H9 (cell line): ENCODE measurements at regions not wholly inside any gene's neighbourhood (a gene's known extent, or its start where the extent isn't known, plus 50 kb on each side); places are given as distances from the start of the nearest gene placed in this dataset.

Source experiments
- DNase-seq: peaks from one replicate; pipeline ENCODE4 v3.0.0-alpha.2; 2017
- H2AFZ ChIP-seq: one replicate; pipeline ENCODE4 v1.6.1; 2013; ENCODE audit warnings: mild to moderate bottlenecking, low read length, control low read depth, moderate library complexity
- H2AK5ac ChIP-seq: 2 replicates; pipeline ENCODE4 v1.6.1; 2013; ENCODE audit warnings: low read length, control low read depth, mixed read lengths; ENCODE audit not compliant: insufficient read length
- H2BK120ac ChIP-seq: one replicate; pipeline ENCODE4 v1.6.1; 2013; ENCODE audit warnings: low read depth, mild to moderate bottlenecking, low read length, control low read depth, inconsistent platforms; ENCODE audit not compliant: poor library complexity, severe bottlenecking
- H2BK12ac ChIP-seq: 2 replicates; pipeline ENCODE4 v1.6.1; 2013; ENCODE audit warnings: low read length, control low read depth, mixed read lengths, low read depth; ENCODE audit not compliant: insufficient read length
- H2BK15ac ChIP-seq: 2 replicates; pipeline ENCODE4 v1.6.1; 2013; ENCODE audit warnings: low read depth, low read length, control low read depth
- H2BK20ac ChIP-seq: one replicate; pipeline ENCODE4 v1.6.1; 2013; ENCODE audit warnings: low read depth, mild to moderate bottlenecking, low read length, control low read depth, inconsistent platforms; ENCODE audit not compliant: poor library complexity, severe bottlenecking
- H2BK5ac ChIP-seq: 2 replicates; pipeline ENCODE4 v1.6.1; 2013; ENCODE audit warnings: low read length, control low read depth, mixed read lengths; ENCODE audit not compliant: insufficient read length
- H3K14ac ChIP-seq: 2 replicates; pipeline ENCODE4 v1.6.1; 2013; ENCODE audit warnings: low read length, control low read depth; ENCODE audit not compliant: insufficient read depth
- H3K18ac ChIP-seq: 2 replicates; pipeline ENCODE4 v1.6.1; 2013; ENCODE audit warnings: low read depth, mild to moderate bottlenecking, mixed read lengths, low read length, control low read depth; ENCODE audit not compliant: insufficient read length
- H3K23ac ChIP-seq: 2 replicates; pipeline ENCODE4 v1.6.1; 2013; ENCODE audit warnings: low read length, control low read depth, mixed read lengths, low read depth; ENCODE audit not compliant: insufficient read length
- H3K23me2 ChIP-seq: 2 replicates; pipeline ENCODE4 v1.6.1; 2013; ENCODE audit warnings: low read depth, mild to moderate bottlenecking, mixed read lengths, low read length, control low read depth; ENCODE audit not compliant: insufficient read length, poor library complexity, severe bottlenecking
- H3K27ac ChIP-seq: 2 replicates; pipeline ENCODE4 v1.5.1; 2013; ENCODE audit warnings: low read length, control low read depth, mixed read lengths, low read depth; ENCODE audit not compliant: insufficient read length
- H3K27me3 ChIP-seq: 2 replicates; pipeline ENCODE4 v1.6.1; 2013; ENCODE audit warnings: low read length, control low read depth, inconsistent platforms; ENCODE audit not compliant: insufficient read depth
- H3K4ac ChIP-seq: 2 replicates; pipeline ENCODE4 v1.6.1; 2013; ENCODE audit warnings: low read depth, mild to moderate bottlenecking, control low read depth, inconsistent platforms, low read length, moderate library complexity
- H3K4me1 ChIP-seq: 2 replicates; pipeline ENCODE4 v1.6.1; 2013; ENCODE audit warnings: low read length, control low read depth, inconsistent platforms; ENCODE audit not compliant: insufficient read depth
- H3K4me2 ChIP-seq: 2 replicates; pipeline ENCODE4 v1.6.1; 2013; ENCODE audit warnings: low read length, control low read depth, mixed read lengths; ENCODE audit not compliant: insufficient read length, insufficient read depth
- H3K56ac ChIP-seq: 2 replicates; pipeline ENCODE4 v1.6.1; 2013; ENCODE audit warnings: low read depth, mild to moderate bottlenecking, mixed read lengths, low read length, control low read depth; ENCODE audit not compliant: insufficient read length
- H3K79me1 ChIP-seq: 2 replicates; pipeline ENCODE4 v1.6.1; 2013; ENCODE audit warnings: low read depth, mild to moderate bottlenecking, moderate library complexity, low read length, control low read depth, inconsistent platforms; ENCODE audit not compliant: insufficient read depth, poor library complexity, severe bottlenecking
- H3K79me2 ChIP-seq: 2 replicates; pipeline ENCODE4 v1.6.1; 2013; ENCODE audit warnings: low read length, control low read depth, inconsistent platforms; ENCODE audit not compliant: insufficient read depth
- H3K9ac ChIP-seq: 2 replicates; pipeline ENCODE4 v1.6.1; 2013; ENCODE audit warnings: low read length, control low read depth, mixed read lengths; ENCODE audit not compliant: insufficient read length; ENCODE audit errors: extremely low read depth
- H3K9me3 ChIP-seq: one replicate; pipeline ENCODE4 v1.6.1; 2013; ENCODE audit warnings: low read depth, low read length, inconsistent platforms; ENCODE audit not compliant: control insufficient read depth
- H3T11ph ChIP-seq: one replicate; pipeline ENCODE4 v1.6.1; 2013; ENCODE audit warnings: mild to moderate bottlenecking, low read length, control low read depth, inconsistent platforms
- H4K20me1 ChIP-seq: one replicate; pipeline ENCODE4 v1.6.1; 2013; ENCODE audit not compliant: control insufficient read depth, insufficient read length, insufficient read depth
- H4K5ac ChIP-seq: 2 replicates; pipeline ENCODE4 v1.6.1; 2013; ENCODE audit warnings: low read depth, mild to moderate bottlenecking, mixed read lengths, low read length, control low read depth; ENCODE audit not compliant: insufficient read length
- H4K8ac ChIP-seq: replicated peaks from 2 replicates; pipeline ENCODE4 v1.6.1; 2013; ENCODE audit warnings: low read length, control low read depth, mixed read lengths, low read depth; ENCODE audit not compliant: insufficient read length
- H4K91ac ChIP-seq: 2 replicates; pipeline ENCODE4 v1.6.1; 2013; ENCODE audit warnings: low read depth, mild to moderate bottlenecking, moderate library complexity, mixed read lengths, low read length, control low read depth; ENCODE audit not compliant: insufficient read length
- H3K27ac Mint-ChIP-seq, 3 experiments: 2 replicates in 2 of 3; 3 replicates in 1 of 3; pipeline ENCODE4 v1.8.0; 2020 to 2021; ENCODE audit warnings: mixed read lengths in 3 of 3, mild to moderate bottlenecking in 1 of 3, moderate library complexity in 1 of 3
- H3K27me3 Mint-ChIP-seq: 2 replicates; pipeline ENCODE4 v1.8.0; 2021; ENCODE audit warnings: low read depth, mild to moderate bottlenecking, moderate library complexity, mixed read lengths
- H3K36me3 Mint-ChIP-seq, 3 experiments: 2 replicates in 2 of 3; 3 replicates in 1 of 3; pipeline ENCODE4 v1.8.0; 2020 to 2021; ENCODE audit warnings: low read depth in 3 of 3, mixed read lengths in 3 of 3; ENCODE audit not compliant: insufficient read depth in 1 of 3
- H3K4me1 Mint-ChIP-seq, 2 experiments: 2 replicates each; pipeline ENCODE4 v1.8.0; 2020; ENCODE audit warnings: mixed read lengths in 2 of 2
- H3K4me3 Mint-ChIP-seq, 2 experiments: 2 replicates in 1 of 2; 3 replicates in 1 of 2; pipeline ENCODE4 v1.8.0; 2020 to 2021; ENCODE audit warnings: mild to moderate bottlenecking in 2 of 2, mixed read lengths in 2 of 2, moderate library complexity in 1 of 2
- H3K9me3 Mint-ChIP-seq, 2 experiments: 2 replicates in 1 of 2; 3 replicates in 1 of 2; pipeline ENCODE4 v1.8.0; 2020; ENCODE audit warnings: mild to moderate bottlenecking in 2 of 2, mixed read lengths in 2 of 2, moderate library complexity in 1 of 2
- CTCF ChIP-seq: fragments of 200-600 bp; sonication (generic); conservative IDR thresholded peaks from 3 replicates; pipeline ENCODE4 v1.8.0; 2021; ENCODE audit warnings: antibody characterized with exemption, mild to moderate bottlenecking
- WGBS: extraction: QIAGEN DNeasy Blood & Tissue Kit; methylation state at CpG from one replicate; pipeline ENCODE4 v1.1.7; 2013; ENCODE audit warnings: missing lambda C conversion rate, low lambda C conversion rate, mixed read lengths; ENCODE audit not compliant: insufficient read length; ENCODE audit errors: extremely low coverage; 5-methylcytosine and 5-hydroxymethylcytosine counted together

DNA sequence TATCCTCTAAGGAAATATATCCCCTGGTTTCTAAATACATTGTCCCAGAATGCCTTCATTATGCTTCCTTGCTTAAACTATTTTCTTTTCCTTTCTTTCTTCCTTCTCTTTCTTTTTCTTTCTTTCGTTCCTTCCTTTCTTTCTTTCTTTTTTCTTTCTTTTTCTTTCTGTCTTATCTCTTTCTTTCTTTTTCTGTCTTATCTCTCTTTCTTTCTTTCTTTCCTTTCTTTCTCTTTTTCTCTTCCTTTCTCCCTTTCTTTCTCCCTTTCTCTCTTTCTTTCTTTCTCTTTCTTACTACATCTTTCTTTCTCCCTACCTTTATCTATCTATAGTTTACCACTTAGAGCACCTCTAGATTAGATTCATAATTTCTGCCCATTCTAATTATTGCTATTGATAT lies 552.1 kb downstream of the PYDC2 start:
- H2BK5ac ChIP-seq: no peak overlapping the region
- no peak overlapping the region for H2AFZ ChIP-seq
- H3K27me3 Mint-ChIP-seq: no peaks in the 10 kb centered on the region
- no peak overlapping the region for H4K91ac ChIP-seq
- no peaks in the 10 kb centered on the region for H3K79me2 ChIP-seq
- no peaks in the 10 kb centered on the region for H3K4me1 ChIP-seq
- H3K4ac ChIP-seq: no peak overlapping the region
- no peak overlapping the region for H3K18ac ChIP-seq
- no peak overlapping the region for H3K23ac ChIP-seq
- H4K20me1 ChIP-seq: no peaks in the 10 kb centered on the region
- H3K27me3 ChIP-seq: no peaks in the 10 kb centered on the region
- no peak overlapping the region for H4K5ac ChIP-seq
- no peak overlapping the region for H3K14ac ChIP-seq
- no peak overlapping the region for H2BK15ac ChIP-seq
- no peak overlapping the region for H3T11ph ChIP-seq
- H3K27ac ChIP-seq: no peak overlapping the region
- no peak overlapping the region for H4K8ac ChIP-seq
- no peak overlapping the region for H3K4me2 ChIP-seq
- no peaks in the 10 kb centered on the region for H3K79me1 ChIP-seq
- no peak for TF ChIP-seq CTCF
- H3K4me3 Mint-ChIP-seq: no peak overlapping the region
- H3K9me3 ChIP-seq: no peaks in the 10 kb centered on the region
- no peak overlapping the region for H3K9ac ChIP-seq
- H3K36me3 Mint-ChIP-seq: peaks cover 0 to 8% (median 0%) of the 10 kb centered on the region in 3 experiments; a peak in 3 of 7 replicates
- H3K23me2 ChIP-seq: no peaks in the 10 kb centered on the region
- no peaks in the 10 kb centered on the region for H3K4me1 Mint-ChIP-seq
- no peak overlapping the region for H2BK12ac ChIP-seq
- no CpG with 5 or more reads among the region's 1 CpG for WGBS
- no peak overlapping the region for H3K56ac ChIP-seq
- no peak overlapping the region for H2BK120ac ChIP-seq
- no peak for DNase-seq
- H2AK5ac ChIP-seq: no peak overlapping the region
- H3K27ac Mint-ChIP-seq: no peak overlapping the region
- H3K9me3 Mint-ChIP-seq: peaks cover 9% of the 10 kb centered on the region in 2 experiments
- H2BK20ac ChIP-seq: no peak overlapping the region
